Lung (tissue), 11 donors: ENCODE measurements at regions not wholly inside any gene's neighbourhood (a gene's known extent, or its start where the extent isn't known, plus 50 kb on each side); places are given as distances from the start of the nearest gene placed in this dataset.

Experiments used
- ATAC-seq: fragments of 200-7000 bp; cut with Tn5 transposase; one replicate; pipeline ENCODE4 v1.9.1; 2020; ENCODE audit warnings: moderate number of reproducible peaks; ENCODE audit not compliant: insufficient read depth, low FRiP score
- DNase-seq, 3 donors: peaks; one replicate each; pipeline ENCODE4 v3.0.0-alpha.2; 2013 to 2017
- H3K27ac ChIP-seq, 2 donors: one replicate each; pipeline ENCODE4 v1.5.1; 2013; ENCODE audit warnings: mild to moderate bottlenecking in 2 of 2, moderate library complexity in 2 of 2, control low read depth in 1 of 2, inconsistent platforms in 1 of 2, low read depth in 1 of 2, low read length in 1 of 2
- H3K27me3 ChIP-seq, 3 donors: one replicate each; pipeline ENCODE4 v1.5.1; 2013; ENCODE audit warnings: low read length in 2 of 3; ENCODE audit not compliant: control insufficient read depth in 3 of 3, insufficient read depth in 3 of 3
- H3K36me3 ChIP-seq, 4 donors: one replicate each; pipeline ENCODE4 v1.5.1; 2013; ENCODE audit warnings: low read length in 4 of 4, mild to moderate bottlenecking in 1 of 4, moderate library complexity in 1 of 4; ENCODE audit not compliant: control insufficient read depth in 4 of 4, insufficient read depth in 4 of 4
- H3K4me1 ChIP-seq, 5 donors: one replicate each; pipeline ENCODE4 v1.5.1; 2013; ENCODE audit warnings: low read length in 5 of 5, mild to moderate bottlenecking in 2 of 5, moderate library complexity in 1 of 5; ENCODE audit not compliant: control insufficient read depth in 5 of 5, insufficient read depth in 5 of 5
- H3K4me3 ChIP-seq: one replicate; pipeline ENCODE4 v1.5.1; 2013; ENCODE audit warnings: mild to moderate bottlenecking, control low read depth, moderate library complexity
- H3K9ac ChIP-seq, 2 donors: one replicate each; pipeline ENCODE4 v1.5.1; 2013; ENCODE audit warnings: low read length in 2 of 2, control low read depth in 1 of 2; ENCODE audit not compliant: insufficient read depth in 1 of 2
- H3K9me3 ChIP-seq, 4 donors: one replicate each; pipeline ENCODE4 v1.5.1; 2013; ENCODE audit warnings: low read length in 3 of 4, mild to moderate bottlenecking in 1 of 4, moderate library complexity in 1 of 4; ENCODE audit not compliant: control insufficient read depth in 4 of 4, insufficient read depth in 3 of 4
- CTCF ChIP-seq: IDR thresholded peaks from 2 replicates; pipeline ENCODE4 v1.5.1; 2012; ENCODE audit warnings: mild to moderate bottlenecking; ENCODE audit errors: control extremely low read depth, extremely low read depth
- WGBS, 2 donors: extraction: QIAGEN DNeasy Blood & Tissue Kit; methylation state at CpG; one replicate each; pipeline ENCODE4 v1.1.7; 2013; 5-methylcytosine and 5-hydroxymethylcytosine counted together
- donor health status: control.
- donor health status: control.
- donor health status: Bipolar disorder and iron deficiency.
- donor health status: healthy.
- donor health status: DM: yes; HTN: yes; CAD: no.

GRCh38 chr10:10927608-10928007, 90.1 kb upstream of the CELF2 start:
- ATAC-seq (no peak), DNase-seq (no peak)
- Histone ChIP-seq H3K27me3 (no peaks in the 10 kb centered on the region), H3K36me3 (no peaks in the 10 kb centered on the region), H3K27ac (no peak overlapping the region), H3K9ac (no peak overlapping the region), H3K4me1 (peaks cover 0 to 3% (median 2%) of the 10 kb centered on the region in 5 donors), H3K4me3 (no peak overlapping the region), H3K9me3 (no peaks in the 10 kb centered on the region)
- TF ChIP-seq CTCF = no peak
- 96 to 98% methylated on average over 1 of the region's 1 CpG for WGBS, 2 donors

DNA sequence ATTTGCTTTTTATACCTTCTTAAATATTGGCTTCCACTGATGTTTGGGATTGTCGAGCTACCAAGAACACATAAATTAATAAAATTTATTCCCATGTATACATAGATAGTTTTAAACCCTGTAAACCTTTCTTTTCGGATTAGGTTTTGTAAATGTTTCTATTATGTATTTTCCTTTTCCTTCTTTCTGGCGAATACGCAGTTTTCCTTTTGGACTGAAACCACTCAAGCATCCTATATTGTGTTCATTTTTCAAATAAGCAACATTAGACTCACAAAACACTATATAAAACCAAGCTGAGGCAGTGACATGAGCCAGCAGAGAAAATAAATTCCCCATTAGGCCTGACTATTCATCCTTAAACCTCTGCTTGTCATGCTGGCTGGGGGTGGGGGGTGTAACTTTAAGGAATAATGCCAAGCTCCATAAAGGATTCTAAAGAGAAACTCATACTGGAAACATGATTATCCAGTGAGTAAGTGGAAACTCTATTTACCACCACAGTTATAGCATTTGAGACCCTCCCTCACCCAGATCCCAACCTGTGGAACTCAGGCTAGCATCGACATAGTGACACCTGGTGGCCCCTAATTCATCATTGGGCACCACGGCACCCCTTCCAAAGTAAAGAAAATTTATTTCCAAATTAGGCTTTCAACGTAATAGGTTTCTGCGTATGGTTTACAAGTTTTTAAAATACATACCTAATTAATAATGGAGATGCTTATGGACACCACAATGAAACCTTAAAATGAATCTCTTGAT, 86.5 kb upstream of the CELF2 start:
- 90 to 92% methylated on average over 8 of the region's 8 CpGs for WGBS, 2 donors
- ATAC-seq = no peak

DNA sequence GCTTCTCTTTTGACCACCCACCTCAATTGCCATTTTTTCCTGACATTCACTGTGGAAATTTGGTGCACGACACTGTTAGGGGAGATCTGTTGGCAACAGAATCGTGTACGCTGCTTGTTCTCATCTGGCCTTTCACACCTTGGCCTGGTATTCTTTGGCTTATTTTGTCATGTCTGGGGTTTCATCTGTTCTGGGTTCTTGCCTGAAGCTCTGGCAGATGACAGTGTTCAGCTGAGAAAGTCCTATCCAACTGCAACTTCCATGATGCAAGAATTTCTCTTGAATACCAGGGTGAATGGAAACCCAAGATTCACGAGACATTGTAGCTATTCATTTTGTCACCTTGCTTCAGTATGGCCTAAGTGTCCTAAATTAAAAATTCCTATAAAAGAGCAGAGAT, 82.6 kb upstream of the CELF2 start:
- Histone ChIP-seq H3K4me3 (no peak overlapping the region), H3K36me3 (no peaks in the 10 kb centered on the region), H3K27me3 (no peaks in the 10 kb centered on the region), H3K9me3 (no peaks in the 10 kb centered on the region), H3K27ac (no peak overlapping the region), H3K4me1 (no peaks in the 10 kb centered on the region), H3K9ac (no peak overlapping the region)
- DNase-seq (no peak), ATAC-seq (no peak)
- 92% methylated on average over 4 of the region's 4 CpGs for WGBS, 2 donors
- no peak for TF ChIP-seq CTCF

More for the DNA sequence above, 86.5 kb upstream of the CELF2 start:
- no peak overlapping the region for H3K27ac ChIP-seq
- no peaks in the 10 kb centered on the region for H3K36me3 ChIP-seq
- H3K27me3 ChIP-seq = no peaks in the 10 kb centered on the region
- no peak overlapping the region for H3K9ac ChIP-seq
- DNase-seq = no peak
- no peak overlapping the region for H3K4me3 ChIP-seq
- no peaks in the 10 kb centered on the region for H3K9me3 ChIP-seq
- no peak for TF ChIP-seq CTCF
- H3K4me1 ChIP-seq = no peaks in the 10 kb centered on the region
